Ureter (tissue), 1 donor: ENCODE measurements at regions not wholly inside any gene's neighbourhood (a gene's known extent, or its start where the extent isn't known, plus 50 kb on each side); places are given as distances from the start of the nearest gene placed in this dataset.

Source experiments
- DNase-seq: peaks from one replicate; pipeline ENCODE4 v3.0.0-alpha.2; 2020; ENCODE audit warnings: low spot score
- donor health status: DM: yes; HTN: yes; CAD: no.

- DNase-seq, result no peak
Measured at GRCh38 chr21:28344985-28345384, 647.7 kb downstream of the LTN1 start.

GRCh38 chr21:28342212-28342810 lies 650.4 kb downstream of the LTN1 start:
- DNase-seq, result no peak

GRCh38 chr21:28339403-28339802 lies 653.3 kb downstream of the LTN1 start:
- no peak for DNase-seq

GRCh38 chr21:28338701-28339305 lies 653.9 kb downstream of the LTN1 start:
- DNase-seq, result no peak

- no peak for DNase-seq
Measured at GRCh38 chr21:28337315-28337714, 655.4 kb downstream of the LTN1 start.

- no peak for DNase-seq
Measured at GRCh38 chr21:28336314-28336713, 656.4 kb downstream of the LTN1 start.

GRCh38 chr21:28334407-28334806 lies 658.3 kb downstream of the LTN1 start:
- no peak for DNase-seq

GRCh38 chr21:28333578-28334075 lies 659.0 kb downstream of the LTN1 start:
- no peak for DNase-seq

- no peak for DNase-seq
Measured at GRCh38 chr21:28332796-28333195, 659.9 kb downstream of the LTN1 start.

- DNase-seq, result no peak
Measured at GRCh38 chr21:28325618-28326017, 667.1 kb downstream of the LTN1 start.

- DNase-seq, result no peak
Measured at GRCh38 chr21:28324690-28325089, 668.0 kb downstream of the LTN1 start.

GRCh38 chr21:28317177-28317950 lies 675.3 kb downstream of the LTN1 start:
- no peak for DNase-seq

- DNase-seq, result no peak
Measured at GRCh38 chr21:28311411-28312190, 681.1 kb downstream of the LTN1 start.

GRCh38 chr21:28310711-28311110 lies 682.0 kb downstream of the LTN1 start:
- no peak for DNase-seq

- DNase-seq, result no peak
Measured at GRCh38 chr21:28310171-28310685, 682.4 kb downstream of the LTN1 start.

GRCh38 chr21:28309596-28309995 lies 683.1 kb downstream of the LTN1 start:
- no peak for DNase-seq

- no peak for DNase-seq
Measured at GRCh38 chr21:28308516-28308915, 684.2 kb downstream of the LTN1 start.

GRCh38 chr21:28299946-28300345 lies 692.7 kb downstream of the LTN1 start:
- no peak for DNase-seq

- DNase-seq, result no peak
Measured at GRCh38 chr21:28298251-28298672, 694.4 kb downstream of the LTN1 start.

- DNase-seq, result no peak
Measured at GRCh38 chr21:28294051-28294450, 698.6 kb downstream of the LTN1 start.

- no peak for DNase-seq
Measured at GRCh38 chr21:28283641-28284490, 708.8 kb downstream of the LTN1 start.
